ENCODE measurements at regions not wholly inside any gene's neighbourhood (a gene's known extent, or its start where the extent isn't known, plus 50 kb on each side); places are given as distances from the start of the nearest gene placed in this dataset.
"Not testable (repeated sequence)": the region's sequence is repeated elsewhere in the genome, so short reads cannot be mapped to it uniquely, and the experiment has no call there.

DNA sequence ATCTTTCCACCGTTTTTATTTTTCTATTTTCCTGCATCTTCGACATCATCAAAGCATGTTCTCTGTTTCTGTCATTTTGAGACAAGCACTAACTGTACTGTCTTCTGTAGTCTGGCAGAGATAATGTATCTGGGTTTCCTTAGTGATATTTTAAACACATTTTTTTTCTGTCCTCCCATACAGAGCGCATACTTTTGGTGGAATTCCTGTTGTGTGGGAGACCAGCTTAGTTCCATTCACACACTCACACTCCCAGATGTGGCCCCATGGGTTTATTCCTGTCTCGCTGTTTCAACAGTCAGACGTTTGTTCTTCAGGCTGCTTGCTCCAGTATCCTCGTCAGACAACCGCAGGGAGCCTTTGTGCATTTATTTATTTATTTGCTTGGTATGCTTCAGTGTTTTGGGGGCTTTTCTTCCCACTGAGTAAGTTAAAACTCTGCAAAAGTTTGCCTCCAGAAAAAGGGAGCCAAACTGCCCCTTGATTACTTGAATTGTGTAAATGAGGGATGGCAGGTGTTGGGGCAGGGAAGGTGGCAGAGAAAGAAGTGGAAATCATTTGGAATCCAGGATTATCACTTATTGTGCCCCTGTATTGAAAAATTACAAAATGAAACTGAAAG, 456.8 kb upstream of the KLF6 start:
- DNase-seq (ENCODE audit: low read depth, low spot score) = peak; percentile 99

- DNase-seq (ENCODE audit: low read depth, low spot score) = no peak
These were observed 455.7 kb upstream of the KLF6 start for GRCh38 chr10:4240608-4241197.

DNA sequence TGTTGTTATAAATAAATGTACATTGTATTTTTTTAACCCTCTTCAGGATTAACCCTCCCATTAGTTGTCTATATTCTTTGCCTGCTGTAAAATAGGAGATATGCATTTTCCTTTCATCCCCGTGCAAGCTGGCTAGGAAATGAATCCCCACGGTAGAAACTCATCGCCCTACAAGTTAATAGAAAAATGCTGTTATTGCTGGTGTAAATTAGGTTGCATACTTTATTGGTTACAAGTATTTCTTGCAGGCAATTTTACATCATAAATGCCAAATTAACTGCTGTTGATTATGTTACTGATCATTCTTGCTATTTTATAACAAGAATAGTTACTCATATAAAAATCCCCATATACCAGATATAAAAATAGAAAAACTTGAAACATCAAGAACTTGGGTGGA, 454.2 kb upstream of the KLF6 start:
- DNase-seq (ENCODE audit: low read depth, low spot score) = no peak

GRCh38 chr10:4236905-4237304, 451.9 kb upstream of the KLF6 start:
- not testable (repeated sequence) for DNase-seq (ENCODE audit: low read depth, low spot score)

DNA sequence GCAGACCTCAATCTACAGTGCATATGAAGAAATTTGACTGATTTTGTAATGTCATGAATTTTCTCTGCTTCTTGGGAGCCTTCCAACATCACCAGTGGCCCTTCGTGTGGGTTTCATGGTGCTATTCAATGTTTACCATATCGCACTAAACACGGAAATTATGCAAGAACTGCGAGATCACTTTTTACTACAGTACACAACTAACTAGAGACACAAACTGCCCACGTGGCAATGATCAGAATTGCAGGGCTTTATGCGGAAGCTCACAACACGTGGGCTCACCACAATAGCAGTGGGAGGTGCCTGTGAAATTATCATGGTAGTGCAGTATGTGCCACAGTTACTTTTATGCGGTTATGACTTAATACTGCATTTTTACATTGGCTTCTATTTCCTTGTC, 449.7 kb upstream of the KLF6 start:
- DNase-seq (ENCODE audit: low read depth, low spot score) = no peak

GRCh38 chr10:4231439-4231838, 446.4 kb upstream of the KLF6 start:
- DNase-seq (ENCODE audit: low read depth, low spot score) = no peak

DNA sequence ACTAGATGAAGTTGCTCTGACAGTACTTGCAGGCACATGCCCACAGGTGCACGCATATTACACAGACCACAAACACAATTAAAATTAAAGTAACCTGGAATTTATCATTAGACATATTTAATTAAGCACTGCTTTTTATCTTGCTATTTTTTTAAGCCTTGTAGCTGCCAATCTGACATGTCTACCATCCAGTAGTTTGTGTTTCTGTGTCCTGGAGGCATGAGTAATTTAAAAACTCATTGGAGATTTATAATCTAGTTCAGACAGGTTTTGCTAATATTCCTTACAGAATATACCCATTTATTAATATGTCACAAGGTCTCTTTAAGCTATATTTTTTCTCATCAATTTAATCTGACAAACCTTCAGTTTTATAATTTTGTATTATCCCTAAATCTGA, 445.0 kb upstream of the KLF6 start:
- no peak for DNase-seq (ENCODE audit: low read depth, low spot score)

DNA sequence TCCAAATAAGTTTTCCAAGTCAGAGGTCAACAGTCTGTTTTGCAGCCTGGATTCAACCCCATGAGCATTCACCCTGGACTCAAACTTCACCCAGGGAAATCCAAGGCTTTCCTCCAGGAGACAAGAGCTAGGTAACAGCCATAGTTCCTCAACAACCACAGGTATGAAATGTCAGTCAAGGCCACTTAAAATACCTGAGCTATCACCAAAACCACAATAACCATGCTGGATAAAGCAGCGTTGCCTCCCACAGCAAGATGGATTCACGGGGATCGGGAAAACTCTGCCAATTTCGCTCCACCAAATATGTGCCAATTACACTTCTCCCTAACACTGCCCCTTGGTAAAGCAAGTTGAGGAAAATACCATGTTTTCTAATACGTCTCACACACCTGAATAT, 444.1 kb upstream of the KLF6 start:
- DNase-seq (ENCODE audit: low read depth, low spot score) = no peak

DNA sequence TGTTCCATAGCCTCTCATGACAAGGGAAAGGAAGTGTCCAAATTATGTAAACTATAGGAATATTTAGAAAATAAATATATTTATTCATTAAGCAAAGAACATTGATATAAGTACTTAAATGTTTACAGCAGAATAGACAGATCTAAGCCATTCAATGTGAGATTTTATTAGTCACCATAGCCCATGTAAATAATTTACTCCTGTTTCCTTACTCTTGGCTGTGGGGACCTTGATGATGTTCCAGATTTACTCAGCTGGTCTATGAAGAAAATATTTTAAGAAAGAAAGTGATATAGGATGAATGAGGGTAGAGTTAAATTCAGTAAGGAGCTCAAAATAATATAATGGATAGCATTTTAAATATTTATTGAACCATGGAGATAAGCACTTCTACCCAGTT, 442.6 kb upstream of the KLF6 start:
- DNase-seq (ENCODE audit: low read depth, low spot score) = no peak

DNA sequence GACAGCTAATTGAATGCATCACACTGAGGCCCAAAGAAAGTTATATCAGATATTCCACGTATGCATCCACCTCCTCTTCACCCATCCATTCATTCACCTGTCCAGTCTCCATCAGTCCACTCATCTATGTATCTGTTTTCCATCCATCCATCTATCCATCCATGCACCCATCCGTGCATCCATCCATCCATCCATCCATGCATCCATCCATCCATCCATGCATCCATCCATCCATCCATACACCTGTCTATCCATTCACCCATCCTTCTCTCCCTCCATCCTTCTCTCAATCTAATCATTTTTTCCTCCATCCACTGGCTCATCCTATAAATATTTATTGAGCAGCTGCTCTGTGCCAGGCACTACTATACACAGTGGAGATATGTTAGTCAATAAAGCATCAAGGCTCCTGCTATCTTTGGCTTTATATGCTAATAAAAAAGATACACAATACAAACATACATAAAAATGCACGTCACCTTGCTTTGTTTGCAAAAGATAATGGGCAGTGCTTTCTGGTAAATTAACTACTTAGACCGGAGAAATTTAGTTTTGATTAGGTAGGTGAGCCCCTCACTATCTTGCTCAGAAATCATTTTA, 442.0 kb upstream of the KLF6 start:
- no peak for DNase-seq (ENCODE audit: low read depth, low spot score)

GRCh38 chr10:4224178-4224577, 439.2 kb upstream of the KLF6 start:
- no peak for DNase-seq (ENCODE audit: low read depth, low spot score)

DNA sequence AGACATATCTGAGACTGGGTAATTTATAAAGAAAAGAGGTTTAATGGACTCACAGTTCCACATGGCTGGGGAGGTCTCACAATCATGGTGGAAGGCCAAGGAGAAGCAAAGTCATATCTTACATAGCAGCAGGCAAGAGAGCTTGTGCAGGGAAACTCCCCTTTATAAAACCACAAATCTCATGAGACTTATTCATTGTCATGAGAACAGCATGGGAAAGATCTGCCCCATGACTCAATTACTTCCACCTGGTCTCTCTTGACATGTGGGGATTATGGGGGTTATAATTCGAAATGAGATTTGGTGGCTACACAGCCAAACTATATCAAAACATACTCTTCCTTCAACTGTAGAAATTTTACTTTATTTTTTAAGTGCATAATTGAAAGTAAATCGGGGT, 436.3 kb upstream of the KLF6 start:
- not testable (repeated sequence) for DNase-seq (ENCODE audit: low read depth, low spot score)

- no peak for DNase-seq (ENCODE audit: low read depth, low spot score)
These were observed 434.9 kb upstream of the KLF6 start for GRCh38 chr10:4219901-4220300.

DNA sequence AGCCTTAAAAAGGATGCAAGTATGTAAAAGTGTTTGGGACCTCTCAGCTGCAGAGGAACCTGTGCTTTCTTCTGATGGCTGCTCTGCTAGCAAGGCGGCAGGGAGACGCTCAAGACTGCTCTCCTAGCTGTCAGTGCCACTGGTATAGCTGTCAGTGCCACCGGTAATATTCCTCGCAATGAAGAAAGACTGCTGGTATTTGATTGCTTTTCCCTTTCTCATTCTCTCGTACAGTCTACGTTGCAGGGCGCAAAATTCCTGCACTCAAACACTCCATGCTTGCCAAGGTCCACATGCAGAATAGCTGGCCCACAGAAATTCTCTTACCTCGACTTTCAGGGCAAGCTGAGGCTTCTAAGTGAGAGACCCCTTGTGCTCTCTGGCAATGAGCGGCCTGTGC, 432.6 kb upstream of the KLF6 start:
- no peak for DNase-seq (ENCODE audit: low read depth, low spot score)

DNA sequence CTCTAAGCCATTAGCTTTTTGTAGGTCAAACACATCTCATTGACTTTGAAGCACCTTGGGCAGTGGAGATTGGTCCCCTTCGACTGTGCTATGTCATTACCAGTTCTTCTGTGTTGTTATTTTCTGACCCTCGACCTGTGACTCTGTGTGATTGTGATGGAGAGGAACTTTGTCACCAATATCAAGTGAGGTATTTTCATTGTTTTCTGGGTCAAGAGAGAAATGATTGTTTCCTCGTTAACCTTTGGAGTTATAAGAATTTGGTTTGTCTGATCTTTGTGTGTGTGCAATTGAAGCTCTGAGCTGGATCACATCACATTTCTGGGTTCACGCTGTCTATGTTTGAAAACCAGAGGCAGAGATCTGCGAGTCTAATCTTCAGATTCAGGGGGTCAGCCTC, 432.2 kb upstream of the KLF6 start:
- no peak for DNase-seq (ENCODE audit: low read depth, low spot score)

DNA sequence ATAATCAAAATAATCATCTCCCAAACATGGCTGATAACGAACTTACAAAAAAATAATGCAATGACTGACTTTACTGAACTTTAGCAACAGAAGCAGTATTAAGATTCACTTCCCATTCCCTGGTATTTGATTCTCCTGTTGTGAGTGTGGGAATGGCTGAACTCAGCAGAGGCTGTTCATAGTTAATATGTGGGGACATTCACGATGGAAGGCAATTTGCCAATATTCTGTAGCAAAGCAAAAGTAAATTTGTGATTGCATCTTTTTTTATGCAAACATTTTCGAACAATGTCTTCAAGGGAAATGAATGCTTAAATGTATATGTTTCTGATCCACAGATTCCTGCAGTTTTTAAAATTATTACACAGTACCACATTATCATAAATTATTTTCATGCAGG, 431.7 kb upstream of the KLF6 start:
- no peak for DNase-seq (ENCODE audit: low read depth, low spot score)

- DNase-seq (ENCODE audit: low read depth, low spot score) = no peak
These were observed 431.1 kb upstream of the KLF6 start for GRCh38 chr10:4215963-4216575.

GRCh38 chr10:4215485-4215884, 430.5 kb upstream of the KLF6 start:
- no peak for DNase-seq (ENCODE audit: low read depth, low spot score)

- no peak for DNase-seq (ENCODE audit: low read depth, low spot score)
These were observed 429.9 kb upstream of the KLF6 start for GRCh38 chr10:4214908-4215307.

GRCh38 chr10:4213441-4213840, 428.4 kb upstream of the KLF6 start:
- DNase-seq (ENCODE audit: low read depth, low spot score) = no peak

GRCh38 chr10:4212111-4212630, 427.2 kb upstream of the KLF6 start:
- no peak for DNase-seq (ENCODE audit: low read depth, low spot score)

DNA sequence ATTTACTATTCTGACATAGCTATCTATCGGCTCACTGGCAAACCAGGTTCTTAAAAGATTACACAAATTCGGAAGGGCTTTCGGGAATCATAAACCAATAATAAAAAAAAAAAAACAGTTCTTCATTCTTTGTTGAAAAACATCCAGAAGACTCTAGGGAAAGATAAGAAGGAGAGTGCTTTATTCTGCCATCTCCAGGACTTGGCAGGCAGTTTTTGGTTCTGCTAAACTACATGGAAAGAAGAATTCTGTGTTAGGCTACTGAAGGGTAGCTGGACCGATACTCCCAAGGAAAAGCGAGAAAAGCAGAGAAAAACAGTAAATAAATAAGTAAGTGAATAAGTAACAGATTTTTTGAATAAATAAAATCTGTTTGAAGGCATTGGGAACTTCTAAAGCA, 423.5 kb upstream of the KLF6 start:
- no peak for DNase-seq (ENCODE audit: low read depth, low spot score)

DNA sequence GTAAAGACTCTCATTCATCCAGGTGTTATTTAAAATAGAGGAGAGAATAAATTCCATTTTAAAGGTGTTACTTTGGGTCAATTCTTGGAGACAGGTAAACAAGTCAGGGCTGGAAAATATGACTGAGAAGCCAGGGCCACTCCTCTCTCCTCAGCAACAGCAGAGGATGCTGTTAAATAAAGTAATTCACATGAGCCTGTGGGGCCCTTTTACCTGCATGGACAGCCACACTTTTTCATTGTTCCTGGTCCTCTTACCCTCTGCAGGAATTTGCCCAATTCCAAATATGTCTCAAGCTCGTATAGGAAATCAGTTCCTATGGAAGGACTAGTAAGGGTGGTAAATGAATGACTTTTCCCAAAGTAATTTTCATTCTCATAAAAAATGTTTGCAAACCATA, 420.1 kb upstream of the KLF6 start:
- DNase-seq (ENCODE audit: low read depth, low spot score) = no peak

Data from smooth muscle cell of the brain vasculature (primary cell).